Fibroblast of lung (primary cell): ENCODE measurements at regions not wholly inside any gene's neighbourhood (a gene's known extent, or its start where the extent isn't known, plus 50 kb on each side); places are given as distances from the start of the nearest gene placed in this dataset.
A peak's percentile ranks its signal among the peaks of the same experiment; 100 is the strongest.

Source experiments
- DNase-seq, 2 donors: peaks; one replicate each; pipeline versions ENCODE4 v3.0.0 to v3.0.0-alpha.2; 2010; ENCODE audit warnings: low read depth in 2 of 2
- H2AFZ ChIP-seq: 2 replicates; pipeline ENCODE4 v1.5.1; 2012; ENCODE audit warnings: low read length, control low read depth, inconsistent platforms
- H3K27ac ChIP-seq: 2 replicates; pipeline ENCODE4 v1.5.1; 2011; ENCODE audit warnings: low read length, control low read depth; ENCODE audit not compliant: insufficient read depth
- H3K27me3 ChIP-seq: 2 replicates; pipeline ENCODE4 v1.5.1; 2011; ENCODE audit warnings: mild to moderate bottlenecking, low read length; ENCODE audit not compliant: control insufficient read depth, insufficient read depth
- H3K36me3 ChIP-seq: 2 replicates; pipeline ENCODE4 v1.5.1; 2011; ENCODE audit warnings: low read length; ENCODE audit not compliant: control insufficient read depth, insufficient read depth
- H3K4me1 ChIP-seq: 2 replicates; pipeline ENCODE4 v1.5.1; 2011; ENCODE audit warnings: low read length; ENCODE audit not compliant: control insufficient read depth, insufficient read depth; ENCODE audit errors: extremely low read depth
- H3K4me2 ChIP-seq: 2 replicates; pipeline ENCODE4 v1.5.1; 2011; ENCODE audit warnings: low read length, control low read depth; ENCODE audit not compliant: insufficient read depth; ENCODE audit errors: extremely low read depth
- H3K4me3 ChIP-seq, 4 experiments: fragments of 200-600 bp in 1 of 4; sonication (generic) in 1 of 4; replicated peaks in 1 of 4; 2 replicates each; pipeline ENCODE4 v1.5.1; 2011 to 2016; ENCODE audit warnings: low read length in 4 of 4, low read depth in 3 of 4, mild to moderate bottlenecking in 3 of 4, control low read depth in 2 of 4, inconsistent platforms in 1 of 4, mixed read lengths in 1 of 4; ENCODE audit not compliant: insufficient read depth in 1 of 4; ENCODE audit errors: control extremely low read depth in 1 of 4
- H3K79me2 ChIP-seq: 2 replicates; pipeline ENCODE4 v1.5.1; 2012; ENCODE audit warnings: mild to moderate bottlenecking, low read length, inconsistent platforms; ENCODE audit not compliant: control insufficient read depth, insufficient read depth
- H3K9ac ChIP-seq: 2 replicates; pipeline ENCODE4 v1.5.1; 2011; ENCODE audit warnings: mild to moderate bottlenecking, low read length, control low read depth; ENCODE audit not compliant: insufficient read depth
- H3K9me3 ChIP-seq: 2 replicates; pipeline ENCODE4 v1.5.1; 2012; ENCODE audit warnings: low read depth, low read length; ENCODE audit not compliant: control insufficient read depth, insufficient read depth
- H4K20me1 ChIP-seq: 2 replicates; pipeline ENCODE4 v1.5.1; 2011; ENCODE audit warnings: low read length; ENCODE audit not compliant: control insufficient read depth, insufficient read depth; ENCODE audit errors: extremely low read depth
- EZH2 ChIP-seq: IDR thresholded peaks from 2 replicates; pipeline ENCODE4 v1.5.1; 2012; ENCODE audit warnings: low read length, control low read depth, mild to moderate bottlenecking; ENCODE audit errors: missing control alignments
- TF ChIP-seq, protein P1 (sequence below), 2 donors: IDR thresholded peaks in 1 of 2; conservative IDR thresholded peaks in 1 of 2; 1 replicate in 1 of 2; 2 replicates in 1 of 2; pipeline ENCODE4 v1.5.1; 2011 to 2012; ENCODE audit warnings: low read length in 2 of 2, control low read depth in 1 of 2, inconsistent platforms in 1 of 2, low read depth in 1 of 2, mild to moderate bottlenecking in 1 of 2

DNA sequence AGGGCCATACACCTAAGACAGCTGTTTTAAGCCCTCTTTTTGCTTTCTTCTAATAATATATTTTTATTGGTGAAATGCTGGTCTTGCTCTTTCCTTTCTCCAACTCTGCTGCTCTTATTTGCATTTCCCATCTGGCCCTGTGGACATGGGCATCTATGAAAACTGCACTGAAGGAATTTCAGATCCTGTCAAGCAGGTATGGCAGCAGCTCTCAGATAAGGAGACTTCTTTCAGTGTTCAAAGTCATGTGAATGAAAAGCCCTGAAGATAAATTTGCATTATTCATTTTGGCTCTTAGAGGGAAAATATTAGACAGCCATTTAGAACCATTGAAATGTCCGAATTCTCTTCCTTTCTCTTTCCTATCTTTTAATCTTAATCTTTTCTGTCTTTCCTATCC, 668.0 kb upstream of the RIOK2 start:
- H3K27me3 ChIP-seq: no peaks in the 10 kb centered on the region
- no peak for DNase-seq
- TF ChIP-seq, protein P1, sequence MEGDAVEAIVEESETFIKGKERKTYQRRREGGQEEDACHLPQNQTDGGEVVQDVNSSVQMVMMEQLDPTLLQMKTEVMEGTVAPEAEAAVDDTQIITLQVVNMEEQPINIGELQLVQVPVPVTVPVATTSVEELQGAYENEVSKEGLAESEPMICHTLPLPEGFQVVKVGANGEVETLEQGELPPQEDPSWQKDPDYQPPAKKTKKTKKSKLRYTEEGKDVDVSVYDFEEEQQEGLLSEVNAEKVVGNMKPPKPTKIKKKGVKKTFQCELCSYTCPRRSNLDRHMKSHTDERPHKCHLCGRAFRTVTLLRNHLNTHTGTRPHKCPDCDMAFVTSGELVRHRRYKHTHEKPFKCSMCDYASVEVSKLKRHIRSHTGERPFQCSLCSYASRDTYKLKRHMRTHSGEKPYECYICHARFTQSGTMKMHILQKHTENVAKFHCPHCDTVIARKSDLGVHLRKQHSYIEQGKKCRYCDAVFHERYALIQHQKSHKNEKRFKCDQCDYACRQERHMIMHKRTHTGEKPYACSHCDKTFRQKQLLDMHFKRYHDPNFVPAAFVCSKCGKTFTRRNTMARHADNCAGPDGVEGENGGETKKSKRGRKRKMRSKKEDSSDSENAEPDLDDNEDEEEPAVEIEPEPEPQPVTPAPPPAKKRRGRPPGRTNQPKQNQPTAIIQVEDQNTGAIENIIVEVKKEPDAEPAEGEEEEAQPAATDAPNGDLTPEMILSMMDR (conservative IDR thresholded peaks at IDR 0.05 in 1 of 2, IDR thresholded peaks at IDR 0.05 in 1 of 2; ENCODE audit: low read depth in 1 of 2, low read length in 2 of 2): no peak
- no peak for TF ChIP-seq EZH2
- no peak overlapping the region for H3K27ac ChIP-seq
- no peak overlapping the region for H2AFZ ChIP-seq
- H3K4me1 ChIP-seq: peaks cover 4% of the 10 kb centered on the region
- H3K79me2 ChIP-seq: no peaks in the 10 kb centered on the region
- no peaks in the 10 kb centered on the region for H4K20me1 ChIP-seq
- no peak overlapping the region for H3K4me3 ChIP-seq
- no peak overlapping the region for H3K9ac ChIP-seq
- H3K4me2 ChIP-seq: no peak overlapping the region
- H3K36me3 ChIP-seq: no peaks in the 10 kb centered on the region
- H3K9me3 ChIP-seq: no peaks in the 10 kb centered on the region

DNA sequence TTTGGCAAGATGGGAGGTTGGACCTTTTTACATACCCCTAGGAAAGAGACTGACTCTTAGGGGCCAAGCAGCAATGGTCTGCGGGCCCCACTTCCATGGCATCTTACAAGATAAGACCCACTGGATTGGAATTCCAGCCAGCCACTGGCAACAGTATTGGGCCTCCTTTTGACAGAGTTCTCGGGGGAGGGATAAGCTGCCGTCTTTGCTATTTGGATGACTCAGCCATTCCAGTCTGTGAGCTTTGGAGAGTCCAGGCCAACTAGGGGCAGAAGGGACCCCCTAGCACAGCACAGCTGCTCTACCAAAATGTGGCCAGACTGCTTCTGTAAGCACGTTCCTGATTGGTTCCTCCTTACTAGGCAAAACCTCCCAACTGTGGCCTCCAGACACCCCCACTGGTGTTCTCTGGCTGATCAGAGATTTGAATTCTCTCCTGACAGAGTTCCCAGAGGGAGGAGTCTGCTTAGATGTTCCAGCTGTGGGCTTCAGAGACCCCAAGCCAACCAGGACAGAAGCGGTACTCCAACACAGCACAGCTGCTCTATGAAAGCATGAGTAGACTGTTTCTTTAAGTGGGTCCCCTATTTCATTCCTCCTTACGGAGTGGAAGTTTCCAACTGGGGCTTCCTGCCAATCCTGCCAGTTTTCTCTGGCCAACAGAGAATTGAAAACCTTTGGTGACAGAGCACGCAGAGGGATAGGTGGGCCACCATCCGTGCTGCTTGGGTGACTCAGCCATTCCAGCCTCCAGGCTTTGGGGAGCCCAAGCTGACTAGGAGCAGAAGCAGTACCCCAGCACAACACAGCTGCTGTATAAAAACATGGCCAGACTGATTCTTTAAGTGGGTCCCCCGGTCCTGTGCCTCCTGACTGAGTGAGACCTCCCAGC, 672.1 kb upstream of the RIOK2 start:
- no peak overlapping the region for H3K4me3 ChIP-seq
- H3K36me3 ChIP-seq: no peaks in the 10 kb centered on the region
- no peak overlapping the region for H3K27ac ChIP-seq
- H3K9me3 ChIP-seq: no peaks in the 10 kb centered on the region
- peak; percentile 71 to 75 for DNase-seq
- H3K9ac ChIP-seq: no peak overlapping the region
- H4K20me1 ChIP-seq: no peaks in the 10 kb centered on the region
- H2AFZ ChIP-seq: peak overlapping the region; percentile 24
- H3K4me1 ChIP-seq: peaks cover 4% of the 10 kb centered on the region
- H3K79me2 ChIP-seq: no peaks in the 10 kb centered on the region
- no peak overlapping the region for H3K4me2 ChIP-seq
- TF ChIP-seq EZH2: no peak
- H3K27me3 ChIP-seq: no peaks in the 10 kb centered on the region

DNA sequence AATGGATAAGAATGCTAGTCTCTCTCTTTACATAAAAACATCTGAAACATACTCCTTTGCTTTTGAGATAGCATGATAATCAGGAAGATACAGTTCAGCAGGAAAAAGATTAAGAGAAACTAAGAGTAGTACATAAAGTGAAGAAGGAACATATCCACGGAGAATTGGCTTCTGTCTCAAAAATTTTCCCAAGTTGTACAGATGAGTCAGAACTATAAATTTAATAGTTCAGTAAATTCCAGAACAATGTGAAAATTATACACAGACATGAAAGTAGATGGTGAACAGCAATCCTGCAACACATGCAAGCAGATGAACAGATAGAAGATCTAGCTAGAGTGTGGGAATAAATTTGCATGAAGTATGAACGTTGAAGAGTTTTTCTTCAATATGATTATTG, 691.4 kb upstream of the RIOK2 start:
- Histone ChIP-seq H3K27me3 (no peaks in the 10 kb centered on the region), H3K79me2 (no peaks in the 10 kb centered on the region), H2AFZ (no peak overlapping the region), H3K36me3 (no peaks in the 10 kb centered on the region), H3K9me3 (no peaks in the 10 kb centered on the region), H3K4me1 (no peaks in the 10 kb centered on the region), H4K20me1 (no peaks in the 10 kb centered on the region), H3K27ac (no peak overlapping the region), H3K9ac (no peak overlapping the region), H3K4me3 (no peak overlapping the region), H3K4me2 (no peak overlapping the region)
- TF ChIP-seq EZH2: no peak
- peak in 1 of 2 donors; percentile 13 for DNase-seq

DNA sequence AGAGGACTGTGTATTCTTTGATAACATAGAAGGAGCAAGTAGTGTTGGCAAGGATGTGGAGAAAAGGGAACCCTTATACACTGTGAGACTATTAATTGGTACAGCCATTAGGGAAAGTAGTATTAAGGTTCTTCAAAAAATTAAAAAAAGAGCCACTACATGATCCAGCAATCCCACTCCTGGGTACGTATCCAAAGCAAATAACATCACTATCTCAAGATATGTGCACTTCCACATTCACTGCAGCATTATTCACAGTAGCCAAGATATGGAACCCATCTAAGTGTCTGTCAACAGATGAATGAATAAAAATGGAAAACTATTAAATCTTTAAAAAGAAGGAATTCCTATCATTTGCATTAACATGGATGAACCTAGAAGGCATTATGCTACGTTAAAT, 693.2 kb upstream of the RIOK2 start:
- H4K20me1 ChIP-seq: no peaks in the 10 kb centered on the region
- no peaks in the 10 kb centered on the region for H3K9me3 ChIP-seq
- TF ChIP-seq, protein P1 (conservative IDR thresholded peaks at IDR 0.05 in 1 of 2, IDR thresholded peaks at IDR 0.05 in 1 of 2; ENCODE audit: low read depth in 1 of 2, low read length in 2 of 2): no peak
- TF ChIP-seq EZH2: no peak
- no peak overlapping the region for H2AFZ ChIP-seq
- H3K36me3 ChIP-seq: no peaks in the 10 kb centered on the region
- no peaks in the 10 kb centered on the region for H3K27me3 ChIP-seq
- DNase-seq: peak in 1 of 2 donors; percentile 38
- H3K27ac ChIP-seq: no peak overlapping the region
- H3K4me2 ChIP-seq: no peak overlapping the region
- H3K79me2 ChIP-seq: no peaks in the 10 kb centered on the region
- no peak overlapping the region for H3K9ac ChIP-seq
- H3K4me1 ChIP-seq: no peaks in the 10 kb centered on the region
- no peak overlapping the region for H3K4me3 ChIP-seq
